ENCODE measurements at regions not wholly inside any gene's neighbourhood (a gene's known extent, or its start where the extent isn't known, plus 50 kb on each side); places are given as distances from the start of the nearest gene placed in this dataset.

DNA sequence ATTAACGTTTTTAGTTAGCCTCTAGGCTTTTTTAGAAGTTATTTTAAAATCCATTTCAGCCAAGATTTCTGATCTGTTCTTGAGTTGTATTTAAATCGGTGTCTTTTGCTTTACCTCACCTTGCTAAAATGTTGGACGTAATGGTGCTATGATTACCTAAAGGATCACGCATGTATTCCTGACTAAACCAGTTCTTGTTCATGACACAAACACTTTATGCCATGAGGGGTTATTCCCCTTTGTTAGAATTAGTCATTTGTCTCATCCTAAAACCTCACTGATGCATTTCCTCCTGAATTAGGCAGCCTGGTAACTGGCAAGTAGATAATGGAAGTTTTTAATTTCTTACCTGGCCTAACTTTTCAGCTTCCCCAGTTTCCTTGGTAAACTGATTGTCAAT is 185.4 kb upstream of the TANK start:
- H3K27ac ChIP-seq (ENCODE audit: low read length), result no peak overlapping the region
- no TSS peak for BruUV-seq (replicated peaks)
- no peaks in the 10 kb centered on the region for H3K27me3 ChIP-seq (ENCODE audit: control insufficient read depth, insufficient read depth, low read length)
- no peaks in the 10 kb centered on the region for H3K9me3 ChIP-seq (ENCODE audit: control insufficient read depth, insufficient read depth, low read depth, low read length)
- POLR2A ChIA-PET, result no interaction called here
- ATAC-seq, result no peak
- DNase-seq (ENCODE audit: low read depth, low spot score), result no peak
- H3K36me3 ChIP-seq (ENCODE audit: control insufficient read depth, insufficient read depth, low read length), result no peaks in the 10 kb centered on the region
- in situ Hi-C loops (cut with HindIII; ENCODE audit: low pct_unique_long_range_greater_than_20kb, low sequenced_read_pairs), result no loop called here
- CTCF ChIA-PET, result no interaction called here
- intact Hi-C loops (cut with micrococcal nuclease; ENCODE audit: unreplicated experiment), result loop anchor here (5.0 to 10.0 kb wide), 3 partner anchors 480 to 658 kb away; partner anchors contain the start of gene RBMS1
- TF ChIP-seq POLR2AphosphoS5 (IDR thresholded peaks at IDR 0.05; ENCODE audit: low read depth, low read length) (no peak), TCF7L2 (IDR thresholded peaks at IDR 0.05; ENCODE audit: low read depth, low read length) (no peak), REST (IDR thresholded peaks at IDR 0.05; ENCODE audit: insufficient read depth in 1 of 2, low read depth in 2 of 2, low read length in 1 of 2) (no peak)
- no peak overlapping the region for H3K4me3 ChIP-seq (ENCODE audit: low read depth in 2 of 2, low read length in 2 of 2)
- H3K4me1 ChIP-seq (ENCODE audit: control insufficient read depth, insufficient read depth, low read length), result peaks cover 4% of the 10 kb centered on the region

GRCh38 chr2:160976797-160977196 is 183.4 kb upstream of the TANK start:
- ATAC-seq, result no peak
- no peak overlapping the region for H3K27ac ChIP-seq (ENCODE audit: low read length)
- H3K9me3 ChIP-seq (ENCODE audit: control insufficient read depth, insufficient read depth, low read depth, low read length), result no peaks in the 10 kb centered on the region
- TF ChIP-seq CTCF (IDR thresholded peaks at IDR 0.05) (no peak), SIN3A (IDR thresholded peaks at IDR 0.05; ENCODE audit: borderline replicate concordance, insufficient read depth, low read depth, low read length) (no peak), POLR2AphosphoS5 (IDR thresholded peaks at IDR 0.05; ENCODE audit: low read depth, low read length) (no peak)
- no peaks in the 10 kb centered on the region for H3K4me1 ChIP-seq (ENCODE audit: control insufficient read depth, insufficient read depth, low read length)
- intact Hi-C loops (cut with micrococcal nuclease; ENCODE audit: unreplicated experiment) (loop anchor here (10.0 kb wide), 2 partner anchors 482 to 572 kb away; partner anchors contain the start of gene RBMS1), in situ Hi-C loops (cut with HindIII; ENCODE audit: low pct_unique_long_range_greater_than_20kb, low sequenced_read_pairs) (no loop called here)
- H3K27me3 ChIP-seq (ENCODE audit: control insufficient read depth, insufficient read depth, low read length), result no peaks in the 10 kb centered on the region
- H3K4me3 ChIP-seq (ENCODE audit: low read depth in 2 of 2, low read length in 2 of 2), result no peak overlapping the region
- POLR2A ChIA-PET, result interaction anchor here (0.7 kb wide), 1 partner anchor 286 kb away, joined by 4 read pairs; no protein-coding TSS in a partner anchor
- no TSS peak for BruUV-seq (replicated peaks)
- no peak for DNase-seq (ENCODE audit: low read depth, low spot score)
- CTCF ChIA-PET, result interaction anchor here (0.7 kb wide), 1 partner anchor 87 kb away, joined by 3 read pairs; no protein-coding TSS in a partner anchor
- no peaks in the 10 kb centered on the region for H3K36me3 ChIP-seq (ENCODE audit: control insufficient read depth, insufficient read depth, low read length)

DNA sequence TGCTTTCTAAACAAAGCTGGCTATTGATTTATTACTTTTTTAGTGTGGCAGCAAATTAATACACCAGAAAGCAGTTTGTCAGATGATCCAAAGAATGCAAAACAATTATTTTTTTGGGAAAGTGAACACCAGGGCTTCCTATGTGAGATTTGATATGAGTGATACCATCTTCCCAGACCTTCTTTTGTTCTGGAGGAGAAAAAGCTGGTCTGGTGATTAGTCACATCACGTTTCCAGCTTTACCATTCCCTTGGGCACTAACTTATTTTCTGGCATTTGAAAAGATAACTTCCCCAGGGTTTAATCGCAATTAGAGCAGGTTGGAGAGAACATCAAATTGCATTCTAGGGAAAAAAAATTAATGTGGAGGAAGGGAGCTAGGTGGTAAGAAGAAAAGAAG is 182.9 kb upstream of the TANK start:
- no peak overlapping the region for H3K27ac ChIP-seq (ENCODE audit: low read length)
- DNase-seq (ENCODE audit: low read depth, low spot score), result no peak
- POLR2A ChIA-PET, result no interaction called here
- no peak for TF ChIP-seq TCF7L2 (IDR thresholded peaks at IDR 0.05; ENCODE audit: low read depth, low read length)
- TF ChIP-seq CTCF (IDR thresholded peaks at IDR 0.05), result no peak
- TF ChIP-seq POLR2AphosphoS5 (IDR thresholded peaks at IDR 0.05; ENCODE audit: low read depth, low read length), result no peak
- TF ChIP-seq REST (IDR thresholded peaks at IDR 0.05; ENCODE audit: insufficient read depth in 1 of 2, low read depth in 2 of 2, low read length in 1 of 2), result no peak
- no peak for TF ChIP-seq SIN3A (IDR thresholded peaks at IDR 0.05; ENCODE audit: borderline replicate concordance, insufficient read depth, low read depth, low read length)
- CTCF ChIA-PET, result interaction anchor here (0.7 kb wide), 1 partner anchor 87 kb away, joined by 3 read pairs; no protein-coding TSS in a partner anchor
- H3K4me1 ChIP-seq (ENCODE audit: control insufficient read depth, insufficient read depth, low read length), result no peaks in the 10 kb centered on the region
- BruUV-seq (replicated peaks), result no TSS peak
- no peaks in the 10 kb centered on the region for H3K36me3 ChIP-seq (ENCODE audit: control insufficient read depth, insufficient read depth, low read length)
- no peaks in the 10 kb centered on the region for H3K27me3 ChIP-seq (ENCODE audit: control insufficient read depth, insufficient read depth, low read length)
- intact Hi-C loops (cut with micrococcal nuclease; ENCODE audit: unreplicated experiment) (loop anchor here (10.0 kb wide), 2 partner anchors 483 to 573 kb away; partner anchors contain the start of gene RBMS1), in situ Hi-C loops (cut with HindIII; ENCODE audit: low pct_unique_long_range_greater_than_20kb, low sequenced_read_pairs) (no loop called here)
- no peaks in the 10 kb centered on the region for H3K9me3 ChIP-seq (ENCODE audit: control insufficient read depth, insufficient read depth, low read depth, low read length)
- ATAC-seq, result no peak
- no peak overlapping the region for H3K4me3 ChIP-seq (ENCODE audit: low read depth in 2 of 2, low read length in 2 of 2)

Data from Panc1 (cell line).